GM12892 (cell line): ENCODE measurements at regions not wholly inside any gene's neighbourhood (a gene's known extent, or its start where the extent isn't known, plus 50 kb on each side); places are given as distances from the start of the nearest gene placed in this dataset.

Experiments used
- POLR2A ChIP-seq: IDR thresholded peaks from 2 replicates; pipeline ENCODE4 v1.6.1; 2011; ENCODE audit warnings: low read depth, low read length, control low read depth
- POLR2AphosphoS5 ChIP-seq: IDR thresholded peaks from 2 replicates; pipeline ENCODE4 v1.6.1; 2011; ENCODE audit warnings: low read depth, low read length, control low read depth

DNA sequence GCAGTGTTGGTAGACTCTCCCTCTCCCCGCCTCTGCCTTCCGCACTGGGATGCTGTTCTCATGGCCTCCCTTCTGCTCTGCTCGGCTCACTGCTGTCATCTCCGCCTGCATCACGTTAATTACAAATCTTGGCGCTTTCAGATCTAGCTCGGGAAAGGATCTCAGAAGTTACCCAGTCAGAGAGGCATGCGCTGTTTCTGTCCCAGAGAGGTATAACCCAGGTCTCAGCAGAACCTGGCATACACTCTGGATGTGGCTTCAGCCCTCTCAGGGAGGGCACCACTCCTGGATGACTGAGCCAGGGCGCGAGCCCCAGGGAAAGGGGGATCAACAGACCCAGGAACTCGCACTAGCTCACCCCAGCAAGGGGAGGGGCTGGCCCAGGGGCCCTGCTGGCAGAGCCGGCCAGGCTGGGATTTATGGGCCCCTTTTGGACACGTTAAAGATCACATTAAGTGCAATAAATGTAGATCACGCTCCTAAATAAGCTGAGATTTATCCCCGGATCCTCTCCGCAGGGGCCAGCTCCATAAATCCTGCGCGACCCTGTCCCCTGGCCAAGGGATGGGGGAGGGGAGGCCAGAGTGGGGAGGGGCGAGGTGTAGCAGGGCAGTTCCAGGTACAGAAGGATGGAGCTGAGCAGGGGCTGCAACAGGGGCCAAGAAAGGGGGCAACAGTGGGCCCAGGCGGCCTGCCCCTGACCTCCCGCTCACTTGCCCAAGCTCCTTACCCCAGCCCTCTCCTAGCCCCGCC is 101.3 kb upstream of the ZBTB40 start:
- TF ChIP-seq POLR2A (no peak), POLR2AphosphoS5 (no peak)
